GM21390 (cell line): ENCODE measurements at regions not wholly inside any gene's neighbourhood (a gene's known extent, or its start where the extent isn't known, plus 50 kb on each side); places are given as distances from the start of the nearest gene placed in this dataset.

Experiments
- ATAC-seq: cut with Tn5 transposase; IDR thresholded peaks from one replicate; pipeline ENCODE4 v1.9.1; 2021; ENCODE audit not compliant: unreplicated experiment

DNA sequence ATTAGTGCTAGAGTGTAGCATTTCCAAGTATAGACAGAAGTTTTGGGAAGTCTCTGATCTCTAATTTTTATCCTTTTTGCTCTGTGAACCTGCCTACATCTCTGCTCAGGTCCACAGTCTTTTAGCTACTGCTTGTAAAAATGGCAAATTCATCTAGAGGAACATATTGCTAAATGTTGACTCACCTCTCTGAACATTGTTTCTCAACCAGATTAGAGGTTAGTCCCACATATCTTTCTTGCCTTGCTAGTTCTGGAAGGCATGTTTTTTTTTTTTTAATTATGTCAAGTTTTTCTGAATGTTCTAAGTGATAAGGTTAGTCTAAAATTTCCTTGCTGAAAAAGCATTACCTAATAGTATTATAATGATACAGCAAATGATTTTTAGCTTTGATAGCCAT, 2889.6 kb upstream of the PCDH20 start:
- no peak for ATAC-seq

DNA sequence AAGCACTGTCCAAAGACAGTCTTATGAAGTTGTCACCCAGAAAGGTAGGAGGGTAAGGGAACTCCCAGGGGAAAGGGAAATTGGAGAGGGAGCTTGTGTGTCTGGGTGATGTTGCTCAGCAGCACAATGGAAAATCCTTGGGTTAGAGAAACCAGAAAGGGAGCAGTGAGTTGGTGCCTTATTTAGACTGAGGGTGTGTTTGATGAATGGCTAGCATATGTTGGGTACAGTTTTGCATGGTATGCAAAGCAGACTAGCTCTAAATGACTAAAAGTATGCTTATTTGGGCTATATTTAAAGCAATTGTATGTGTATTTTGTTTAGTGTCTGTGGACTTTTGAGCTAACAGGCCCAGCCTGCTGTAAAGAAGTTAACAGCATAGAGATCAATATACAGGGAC, 2884.6 kb upstream of the PCDH20 start:
- no peak for ATAC-seq

DNA sequence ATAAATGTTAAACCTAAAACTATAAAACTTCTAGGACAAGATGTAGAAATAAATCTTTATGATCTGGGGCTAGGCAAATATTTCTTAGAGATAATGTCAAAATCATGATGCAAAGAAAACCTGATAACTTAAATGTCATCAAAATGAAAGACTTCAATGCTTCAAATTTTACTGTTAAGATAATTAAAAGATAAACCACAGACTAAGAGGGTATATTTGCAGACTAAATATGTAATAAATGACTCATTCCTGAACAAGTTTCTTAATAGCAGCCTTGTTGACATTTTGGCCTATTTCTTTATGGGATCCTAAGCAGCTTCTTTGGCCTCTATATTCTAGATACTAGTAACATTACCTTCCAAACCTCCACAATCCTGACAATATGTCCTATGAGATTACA, 2878.3 kb upstream of the PCDH20 start:
- ATAC-seq, result no peak

GRCh38 chr13:64289702-64290101, 2874.1 kb upstream of the PCDH20 start:
- ATAC-seq, result no peak

DNA sequence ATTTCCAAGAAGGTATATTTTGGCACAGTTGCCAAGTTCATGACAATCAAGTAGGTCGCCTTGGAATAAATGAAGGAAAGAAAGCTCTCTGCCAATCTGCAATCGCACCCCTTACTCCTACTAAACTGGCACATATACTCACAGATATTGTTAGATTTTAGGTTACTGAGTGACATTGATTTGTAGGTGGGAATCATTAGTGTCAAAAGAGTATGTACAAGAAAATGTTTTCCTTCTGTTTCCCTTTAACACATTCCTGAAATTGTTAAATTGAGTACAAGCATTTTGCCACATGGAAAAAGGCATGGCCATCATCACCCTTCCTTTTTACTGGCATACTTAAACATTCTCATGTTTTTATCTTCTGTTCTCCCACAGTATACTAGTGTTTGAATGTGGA, 2868.3 kb upstream of the PCDH20 start:
- ATAC-seq, result no peak

GRCh38 chr13:64278493-64278892, 2862.8 kb upstream of the PCDH20 start:
- ATAC-seq, result no peak

DNA sequence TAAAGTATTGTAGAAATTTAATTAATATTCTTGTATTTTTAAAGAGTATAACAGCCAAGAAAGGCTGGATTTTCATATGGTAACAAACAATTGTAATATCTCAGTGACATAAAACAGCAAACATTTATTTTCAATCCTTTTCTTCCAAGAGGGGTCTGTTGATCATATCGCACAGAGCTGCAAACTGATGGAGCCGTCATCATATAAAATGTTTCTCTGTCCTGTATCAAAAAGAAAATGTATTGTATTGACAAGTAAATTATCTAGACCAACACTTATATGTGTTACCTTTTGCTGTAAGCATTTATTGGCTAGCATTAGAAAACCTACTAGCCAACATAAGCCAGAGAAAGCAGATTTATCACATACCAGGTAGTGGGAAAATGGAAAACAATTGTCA, 2861.4 kb upstream of the PCDH20 start:
- ATAC-seq, result no peak

GRCh38 chr13:64276232-64276631, 2860.6 kb upstream of the PCDH20 start:
- ATAC-seq, result no peak

- no peak for ATAC-seq
Observed at GRCh38 chr13:64274481-64275217, 2859.0 kb upstream of the PCDH20 start.

DNA sequence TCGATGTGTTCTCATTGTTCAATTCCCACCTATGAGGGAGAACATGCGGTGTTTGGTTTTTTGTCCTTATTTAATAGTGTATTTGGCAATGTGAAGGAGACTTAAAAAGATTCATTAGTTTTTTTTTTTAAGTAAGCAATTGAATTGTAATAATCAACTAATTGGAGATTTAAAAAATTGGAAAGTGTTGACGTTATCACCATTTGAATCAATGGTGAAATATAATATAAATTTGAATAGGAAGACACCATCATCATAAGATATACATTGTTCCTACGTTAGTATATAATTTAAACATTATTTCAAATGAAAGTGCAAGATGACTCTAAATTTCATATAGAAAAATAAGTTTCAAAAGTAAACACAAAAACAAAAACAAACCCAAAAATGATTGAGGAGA, 2858.1 kb upstream of the PCDH20 start:
- no peak for ATAC-seq

- no peak for ATAC-seq
Observed at GRCh38 chr13:64272681-64273080, 2857.0 kb upstream of the PCDH20 start.

DNA sequence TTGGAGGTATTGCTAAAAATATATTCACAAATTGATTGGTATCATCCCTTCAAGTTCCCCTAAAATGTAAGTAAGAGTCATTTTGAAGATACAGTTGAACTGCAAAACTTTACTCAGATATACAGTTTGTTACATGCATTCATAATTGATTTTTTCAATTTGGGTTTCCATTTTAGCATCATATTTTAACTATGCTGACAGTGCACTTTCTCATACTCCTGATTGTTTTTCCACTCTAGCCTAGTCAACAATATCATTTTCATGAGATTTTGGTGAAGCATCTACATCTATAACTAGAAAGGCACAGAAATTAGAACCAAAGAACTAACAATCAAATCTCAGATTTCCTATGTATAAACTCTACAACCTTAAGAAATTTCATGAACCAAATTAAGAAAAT, 2850.4 kb upstream of the PCDH20 start:
- ATAC-seq, result no peak

GRCh38 chr13:64263285-64263684, 2847.6 kb upstream of the PCDH20 start:
- no peak for ATAC-seq

DNA sequence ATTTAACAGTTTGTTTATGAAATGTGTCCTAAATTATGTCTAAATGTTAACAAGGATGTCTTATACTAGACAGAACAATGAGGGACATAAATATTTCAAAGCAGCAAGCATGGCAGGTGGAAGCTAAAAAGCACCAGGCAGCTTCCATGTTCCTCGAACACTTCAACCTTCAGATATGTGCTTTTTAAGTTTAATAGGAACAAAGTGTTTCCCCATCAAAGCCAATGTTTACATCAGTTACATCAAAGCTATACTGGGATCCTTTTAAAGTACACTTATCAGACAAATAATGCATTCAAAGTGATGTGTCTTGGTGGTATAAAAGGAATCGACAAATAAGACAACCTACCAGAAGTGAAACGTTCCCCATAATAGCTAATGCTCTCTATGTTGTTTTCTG, 2841.1 kb upstream of the PCDH20 start:
- no peak for ATAC-seq

GRCh38 chr13:64255988-64256387, 2840.3 kb upstream of the PCDH20 start:
- no peak for ATAC-seq

GRCh38 chr13:64248371-64249065, 2832.9 kb upstream of the PCDH20 start:
- no peak for ATAC-seq

DNA sequence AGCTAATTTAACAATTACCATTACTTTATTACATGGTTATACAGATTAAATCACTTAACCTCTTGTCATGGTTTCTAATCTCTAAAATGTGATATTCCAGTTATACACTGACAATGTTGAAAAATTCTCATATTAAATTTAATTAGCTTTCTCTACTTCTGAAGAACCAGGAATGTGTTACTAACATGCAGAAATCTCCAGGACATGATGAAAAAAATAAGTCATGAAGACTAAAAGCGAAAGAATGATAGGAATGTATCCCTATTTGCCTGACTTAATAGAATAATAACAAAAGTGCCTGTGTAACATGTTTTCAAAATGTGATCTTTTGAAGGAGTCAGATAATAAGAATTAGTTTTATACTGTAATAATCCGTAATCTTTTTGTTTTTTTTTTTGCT, 2823.7 kb upstream of the PCDH20 start:
- no peak for ATAC-seq

DNA sequence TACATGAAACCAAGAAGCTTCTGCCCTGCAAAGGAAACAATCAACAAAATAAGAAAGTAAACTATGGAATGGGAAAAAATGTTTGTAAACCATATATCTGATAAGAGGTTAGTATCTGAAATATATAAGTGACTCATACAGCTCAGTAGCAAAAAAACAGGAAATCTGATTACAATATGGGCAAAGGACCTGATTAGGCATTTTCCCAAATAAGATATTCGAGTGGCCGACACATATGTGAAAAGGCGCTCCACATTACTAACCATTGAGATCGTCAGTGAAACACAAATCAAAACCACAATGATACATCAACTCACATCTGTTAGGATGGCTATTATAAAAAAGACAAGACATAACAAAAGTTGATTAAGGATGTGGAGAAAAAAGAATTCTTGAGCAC, 2818.6 kb upstream of the PCDH20 start:
- no peak for ATAC-seq

DNA sequence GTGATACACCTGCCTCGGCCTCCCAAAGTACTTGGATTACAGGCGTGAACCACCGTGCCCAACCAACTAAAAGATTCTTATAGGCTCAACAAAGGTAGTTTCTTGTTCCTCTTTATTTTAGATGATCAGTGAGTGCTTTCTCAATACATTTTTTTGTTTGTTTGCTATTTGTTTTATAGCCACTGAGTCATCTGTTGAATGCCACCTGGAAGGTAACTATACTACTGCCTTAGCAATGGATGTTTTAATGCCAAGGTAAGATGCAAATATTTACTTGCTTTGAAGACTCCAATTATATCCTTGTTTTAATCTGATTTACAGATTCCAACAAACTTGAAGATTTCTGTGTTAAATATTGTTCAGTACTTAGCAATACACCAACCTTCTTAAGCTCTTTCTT, 2807.4 kb upstream of the PCDH20 start:
- no peak for ATAC-seq

GRCh38 chr13:64206430-64207225, 2791.0 kb upstream of the PCDH20 start:
- no peak for ATAC-seq

DNA sequence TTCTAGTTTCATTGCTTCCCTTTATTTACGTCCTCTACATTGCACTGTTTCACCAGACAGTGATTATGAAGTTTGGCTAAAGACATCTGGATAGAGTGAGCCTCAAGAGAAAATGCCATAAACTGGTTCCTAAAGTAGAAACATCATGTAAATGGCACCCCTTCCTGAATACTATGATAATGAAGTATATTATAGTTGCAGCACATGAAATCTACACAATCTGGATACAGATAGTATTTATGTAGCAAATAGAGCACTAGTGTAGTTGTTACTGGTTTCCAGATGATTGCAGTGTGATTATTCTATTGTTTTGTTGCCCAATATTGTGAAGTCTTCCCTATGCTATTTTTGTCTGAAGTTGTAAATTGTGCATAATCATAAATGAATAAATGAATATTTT, 2786.9 kb upstream of the PCDH20 start:
- no peak for ATAC-seq

- no peak for ATAC-seq
Observed at GRCh38 chr13:64197232-64197631, 2781.6 kb upstream of the PCDH20 start.
